ENCODE measurements at regions not wholly inside any gene's neighbourhood (a gene's known extent, or its start where the extent isn't known, plus 50 kb on each side); places are given as distances from the start of the nearest gene placed in this dataset.

DNA sequence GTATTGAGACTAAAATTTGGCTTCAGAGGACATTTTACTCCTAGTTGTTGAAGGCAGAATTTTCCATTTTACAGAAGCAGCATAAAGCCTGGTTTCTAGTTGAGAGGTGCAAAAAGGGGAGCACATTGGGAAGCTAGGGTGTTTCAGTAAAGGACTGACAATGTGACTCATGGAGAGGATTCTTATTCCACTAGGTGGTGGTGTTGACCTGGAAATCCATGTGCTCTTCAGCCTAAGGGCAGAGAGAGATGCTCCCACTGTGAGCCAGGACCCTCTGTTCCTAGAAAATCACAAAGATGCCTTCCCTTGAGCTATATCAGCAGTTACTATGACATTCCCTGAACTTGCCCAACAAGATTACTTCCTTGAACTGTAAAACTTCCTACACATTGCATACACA is 687.8 kb downstream of the IPMK start:
- CTCF ChIA-PET = interaction anchor here (0.8 to 5.9 kb wide), 9 partner anchors 9 to 962 kb away, joined by 3 to 42 read pairs (median 6); no protein-coding TSS in a partner anchor
- H3K4me1 ChIP-seq (ENCODE audit: control insufficient read depth in 1 of 2, insufficient read depth in 2 of 2, low read depth in 1 of 2, low read length in 1 of 2) = no peaks in the 10 kb centered on the region
- H3K9me3 ChIP-seq = no peaks in the 10 kb centered on the region
- H4K20me1 ChIP-seq (ENCODE audit: insufficient read depth) = no peaks in the 10 kb centered on the region
- H3K9ac ChIP-seq = no peak overlapping the region
- H3K36me3 ChIP-seq (replicated peaks in 1 of 2; ENCODE audit: control insufficient read depth in 1 of 2, insufficient read depth in 2 of 2, low read length in 1 of 2) = no peaks in the 10 kb centered on the region
- H2AFZ ChIP-seq (ENCODE audit: low read depth) = no peak overlapping the region
- H3K27ac ChIP-seq (ENCODE audit: low read depth in 2 of 2, low read length in 1 of 2) = no peak overlapping the region
- H3F3A ChIP-seq (replicated peaks; ENCODE audit: insufficient read depth) = no peaks in the 10 kb centered on the region
- H3K27me3 ChIP-seq (ENCODE audit: insufficient read depth) = no peaks in the 10 kb centered on the region
- TF ChIP-seq RAD21 (IDR thresholded peaks at IDR 0.05; ENCODE audit: low read length) = peak; percentile 70
- no peak for TF ChIP-seq YY1 (IDR thresholded peaks at IDR 0.05; ENCODE audit: low read depth)
- TF ChIP-seq, protein P1, sequence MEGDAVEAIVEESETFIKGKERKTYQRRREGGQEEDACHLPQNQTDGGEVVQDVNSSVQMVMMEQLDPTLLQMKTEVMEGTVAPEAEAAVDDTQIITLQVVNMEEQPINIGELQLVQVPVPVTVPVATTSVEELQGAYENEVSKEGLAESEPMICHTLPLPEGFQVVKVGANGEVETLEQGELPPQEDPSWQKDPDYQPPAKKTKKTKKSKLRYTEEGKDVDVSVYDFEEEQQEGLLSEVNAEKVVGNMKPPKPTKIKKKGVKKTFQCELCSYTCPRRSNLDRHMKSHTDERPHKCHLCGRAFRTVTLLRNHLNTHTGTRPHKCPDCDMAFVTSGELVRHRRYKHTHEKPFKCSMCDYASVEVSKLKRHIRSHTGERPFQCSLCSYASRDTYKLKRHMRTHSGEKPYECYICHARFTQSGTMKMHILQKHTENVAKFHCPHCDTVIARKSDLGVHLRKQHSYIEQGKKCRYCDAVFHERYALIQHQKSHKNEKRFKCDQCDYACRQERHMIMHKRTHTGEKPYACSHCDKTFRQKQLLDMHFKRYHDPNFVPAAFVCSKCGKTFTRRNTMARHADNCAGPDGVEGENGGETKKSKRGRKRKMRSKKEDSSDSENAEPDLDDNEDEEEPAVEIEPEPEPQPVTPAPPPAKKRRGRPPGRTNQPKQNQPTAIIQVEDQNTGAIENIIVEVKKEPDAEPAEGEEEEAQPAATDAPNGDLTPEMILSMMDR (IDR thresholded peaks at IDR 0.05) = peak; percentile 60
- TF ChIP-seq, protein P2, sequence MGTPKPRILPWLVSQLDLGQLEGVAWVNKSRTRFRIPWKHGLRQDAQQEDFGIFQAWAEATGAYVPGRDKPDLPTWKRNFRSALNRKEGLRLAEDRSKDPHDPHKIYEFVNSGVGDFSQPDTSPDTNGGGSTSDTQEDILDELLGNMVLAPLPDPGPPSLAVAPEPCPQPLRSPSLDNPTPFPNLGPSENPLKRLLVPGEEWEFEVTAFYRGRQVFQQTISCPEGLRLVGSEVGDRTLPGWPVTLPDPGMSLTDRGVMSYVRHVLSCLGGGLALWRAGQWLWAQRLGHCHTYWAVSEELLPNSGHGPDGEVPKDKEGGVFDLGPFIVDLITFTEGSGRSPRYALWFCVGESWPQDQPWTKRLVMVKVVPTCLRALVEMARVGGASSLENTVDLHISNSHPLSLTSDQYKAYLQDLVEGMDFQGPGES (IDR thresholded peaks at IDR 0.05; ENCODE audit: low read depth, low read length) = no peak
- TF ChIP-seq RCOR1 (IDR thresholded peaks at IDR 0.05; ENCODE audit: low read length) = no peak
- peak; percentile 67 for TF ChIP-seq SMC3 (IDR thresholded peaks at IDR 0.05; ENCODE audit: low read depth, low read length)
- H3K79me2 ChIP-seq (ENCODE audit: insufficient read depth) = no peaks in the 10 kb centered on the region
- no peak overlapping the region for H3K4me2 ChIP-seq
- H3K9me2 ChIP-seq = no peaks in the 10 kb centered on the region
- POLR2A ChIA-PET = no interaction called here
- peak; percentile 10 for DNase-seq
- H3K4me3 ChIP-seq (ENCODE audit: low read depth in 2 of 2, low read length in 1 of 2) = no peak overlapping the region

DNA sequence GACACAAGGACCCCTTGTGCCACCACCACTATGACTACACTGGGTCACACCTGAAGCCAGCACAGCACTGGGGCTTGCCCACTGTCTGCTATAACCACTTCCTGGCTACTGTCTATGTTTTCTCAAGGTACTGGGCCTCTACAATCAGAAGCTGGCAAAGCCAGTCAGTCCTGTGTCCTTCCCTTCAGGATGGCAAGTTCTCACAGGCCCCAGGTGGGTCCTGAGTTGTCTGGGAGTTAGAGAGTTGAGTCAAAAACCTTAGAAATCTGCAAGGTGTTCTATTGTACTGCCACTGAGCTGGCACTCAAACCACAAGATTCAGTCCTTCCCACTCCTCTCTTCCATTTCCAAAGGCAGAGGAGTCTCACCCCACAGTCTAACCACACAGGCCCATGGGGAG is 705.5 kb downstream of the IPMK start:
- ChIA-PET POLR2A (no interaction called here), CTCF (no interaction called here)
- TF ChIP-seq, protein P3, sequence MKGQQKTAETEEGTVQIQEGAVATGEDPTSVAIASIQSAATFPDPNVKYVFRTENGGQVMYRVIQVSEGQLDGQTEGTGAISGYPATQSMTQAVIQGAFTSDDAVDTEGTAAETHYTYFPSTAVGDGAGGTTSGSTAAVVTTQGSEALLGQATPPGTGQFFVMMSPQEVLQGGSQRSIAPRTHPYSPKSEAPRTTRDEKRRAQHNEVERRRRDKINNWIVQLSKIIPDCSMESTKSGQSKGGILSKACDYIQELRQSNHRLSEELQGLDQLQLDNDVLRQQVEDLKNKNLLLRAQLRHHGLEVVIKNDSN (IDR thresholded peaks at IDR 0.05; ENCODE audit: borderline replicate concordance, low read depth) = no peak
- TF ChIP-seq EZH2phosphoT487 (IDR thresholded peaks at IDR 0.05; ENCODE audit: borderline replicate concordance, low read depth) = no peak
- TF ChIP-seq, protein P1 (IDR thresholded peaks at IDR 0.05) = no peak
- TF ChIP-seq POLR2AphosphoS5 (IDR thresholded peaks at IDR 0.05; ENCODE audit: low read depth, low read length) = no peak
- no peak for TF ChIP-seq NRF1 (IDR thresholded peaks at IDR 0.05; ENCODE audit: low read depth, low read length)
- TF ChIP-seq FOXM1 (IDR thresholded peaks at IDR 0.05; ENCODE audit: low read depth) = no peak
- TF ChIP-seq RXRA (IDR thresholded peaks at IDR 0.05; ENCODE audit: borderline replicate concordance, low read depth) = no peak
- TF ChIP-seq FOSL2 (IDR thresholded peaks at IDR 0.05; ENCODE audit: borderline replicate concordance, low read depth) = no peak
- TF ChIP-seq, protein P4, sequence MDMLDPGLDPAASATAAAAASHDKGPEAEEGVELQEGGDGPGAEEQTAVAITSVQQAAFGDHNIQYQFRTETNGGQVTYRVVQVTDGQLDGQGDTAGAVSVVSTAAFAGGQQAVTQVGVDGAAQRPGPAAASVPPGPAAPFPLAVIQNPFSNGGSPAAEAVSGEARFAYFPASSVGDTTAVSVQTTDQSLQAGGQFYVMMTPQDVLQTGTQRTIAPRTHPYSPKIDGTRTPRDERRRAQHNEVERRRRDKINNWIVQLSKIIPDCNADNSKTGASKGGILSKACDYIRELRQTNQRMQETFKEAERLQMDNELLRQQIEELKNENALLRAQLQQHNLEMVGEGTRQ (IDR thresholded peaks at IDR 0.05; ENCODE audit: borderline replicate concordance, low read depth, low read length) = no peak
- TF ChIP-seq, protein P5, sequence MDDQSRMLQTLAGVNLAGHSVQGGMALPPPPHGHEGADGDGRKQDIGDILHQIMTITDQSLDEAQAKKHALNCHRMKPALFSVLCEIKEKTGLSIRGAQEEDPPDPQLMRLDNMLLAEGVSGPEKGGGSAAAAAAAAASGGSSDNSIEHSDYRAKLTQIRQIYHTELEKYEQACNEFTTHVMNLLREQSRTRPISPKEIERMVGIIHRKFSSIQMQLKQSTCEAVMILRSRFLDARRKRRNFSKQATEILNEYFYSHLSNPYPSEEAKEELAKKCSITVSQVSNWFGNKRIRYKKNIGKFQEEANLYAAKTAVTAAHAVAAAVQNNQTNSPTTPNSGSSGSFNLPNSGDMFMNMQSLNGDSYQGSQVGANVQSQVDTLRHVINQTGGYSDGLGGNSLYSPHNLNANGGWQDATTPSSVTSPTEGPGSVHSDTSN (IDR thresholded peaks at IDR 0.05) = no peak
- no peak for TF ChIP-seq TAF1 (IDR thresholded peaks at IDR 0.05; ENCODE audit: borderline replicate concordance, low read depth, low read length)
- TF ChIP-seq EP300 (IDR thresholded peaks at IDR 0.05; ENCODE audit: borderline replicate concordance in 1 of 2, low read depth in 1 of 2, low read length in 1 of 2) = no peak
- TF ChIP-seq YY1 (IDR thresholded peaks at IDR 0.05; ENCODE audit: low read depth) = no peak
- no peak for TF ChIP-seq ELF1 (IDR thresholded peaks at IDR 0.05)
- no peak for TF ChIP-seq TCF12 (IDR thresholded peaks at IDR 0.05)
- no peak for TF ChIP-seq RCOR1 (IDR thresholded peaks at IDR 0.05; ENCODE audit: low read length)
- TF ChIP-seq SMC3 (IDR thresholded peaks at IDR 0.05; ENCODE audit: low read depth, low read length) = no peak
- DNase-seq = no peak
- Histone ChIP-seq H3K9me2 (no peaks in the 10 kb centered on the region), H3K27ac (ENCODE audit: low read depth in 2 of 2, low read length in 1 of 2) (no peak overlapping the region), H3K9me3 (no peaks in the 10 kb centered on the region), H3K79me2 (ENCODE audit: insufficient read depth) (no peaks in the 10 kb centered on the region), H3F3A (replicated peaks; ENCODE audit: insufficient read depth) (no peaks in the 10 kb centered on the region), H3K9ac (no peak overlapping the region), H2AFZ (ENCODE audit: low read depth) (no peak overlapping the region), H3K4me1 (ENCODE audit: control insufficient read depth in 1 of 2, insufficient read depth in 2 of 2, low read depth in 1 of 2, low read length in 1 of 2) (no peaks in the 10 kb centered on the region), H3K27me3 (ENCODE audit: insufficient read depth) (no peaks in the 10 kb centered on the region), H3K4me3 (ENCODE audit: low read depth in 2 of 2, low read length in 1 of 2) (no peak overlapping the region), H3K4me2 (no peak overlapping the region), H4K20me1 (ENCODE audit: insufficient read depth) (no peaks in the 10 kb centered on the region), H3K36me3 (replicated peaks in 1 of 2; ENCODE audit: control insufficient read depth in 1 of 2, insufficient read depth in 2 of 2, low read length in 1 of 2) (no peaks in the 10 kb centered on the region)
